ENCODE measurements at regions not wholly inside any gene's neighbourhood (a gene's known extent, or its start where the extent isn't known, plus 50 kb on each side); places are given as distances from the start of the nearest gene placed in this dataset.

DNA sequence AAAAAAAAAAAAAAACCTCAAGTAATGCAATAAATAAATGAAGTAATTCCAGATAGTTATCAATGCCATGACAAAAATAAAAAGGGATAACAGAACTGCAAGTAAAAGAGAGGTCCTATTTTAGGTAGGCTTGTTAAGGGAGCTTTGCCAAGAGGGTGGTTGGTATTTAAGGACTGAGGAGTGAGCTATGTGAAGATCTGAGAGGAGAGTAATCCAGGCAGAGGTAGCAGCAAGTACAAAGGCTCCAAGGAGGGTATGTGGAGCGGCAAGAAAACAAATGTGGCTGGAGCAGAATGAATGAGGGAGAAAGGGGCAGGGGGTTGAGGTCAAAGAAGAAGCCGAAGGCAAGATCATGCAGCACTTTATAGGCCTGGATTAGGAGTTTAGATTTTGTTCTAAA, 59.9 kb upstream of the CDC42BPA start:
- POLR2A ChIA-PET = no interaction called here
- dilution Hi-C loops (cut with MboI; ENCODE audit: extremely low pct_ligation_motif_present, low sequenced_read_pairs) = no loop called here

DNA sequence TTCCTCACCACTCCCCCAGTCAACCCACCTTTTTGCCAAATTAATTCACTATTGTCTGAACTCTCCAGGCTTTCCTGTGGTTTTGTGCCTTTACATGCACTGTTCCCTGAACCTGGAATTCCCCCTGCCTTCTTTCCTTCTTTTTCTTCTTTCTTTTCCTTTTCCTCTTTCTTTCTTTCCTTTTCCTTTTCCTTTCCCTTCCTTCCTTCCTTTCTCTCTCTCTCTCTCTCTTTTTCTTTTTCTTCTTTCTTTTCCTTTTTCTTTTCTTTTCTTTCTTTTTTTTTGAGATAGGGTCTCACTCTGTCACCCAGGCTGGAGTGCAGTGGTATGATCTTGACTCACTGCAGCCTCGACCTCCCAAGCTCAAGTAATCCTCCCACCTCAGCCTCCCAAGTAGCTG, 56.6 kb upstream of the CDC42BPA start:
- no peak overlapping the region for H3K4me2 ChIP-seq (ENCODE audit: insufficient read depth, low read length)
- no peaks in the 10 kb centered on the region for H3K27me3 ChIP-seq (ENCODE audit: control insufficient read depth in 2 of 2, insufficient read depth in 2 of 2, low read length in 2 of 2)
- no peak for DNase-seq (ENCODE audit: low read depth, low spot score)
- H3K4me1 ChIP-seq (ENCODE audit: control insufficient read depth, extremely low read depth, insufficient read depth, low read length) = peaks cover 22% of the 10 kb centered on the region
- CTCF ChIA-PET = interaction anchor here (1.9 kb wide), 1 partner anchor 11 kb away, joined by 5 read pairs; no protein-coding TSS in a partner anchor
- no peak overlapping the region for H3K27ac ChIP-seq (ENCODE audit: insufficient read depth, low read depth, low read length)
- no peak overlapping the region for H3K9ac ChIP-seq (replicated peaks; ENCODE audit: extremely low read depth, insufficient read depth, low read length)
- no peaks in the 10 kb centered on the region for H3K9me3 ChIP-seq (replicated peaks; ENCODE audit: control insufficient read depth, insufficient read depth, low read length)
- dilution Hi-C loops (cut with MboI; ENCODE audit: extremely low pct_ligation_motif_present, low sequenced_read_pairs) (no loop called here), intact Hi-C loops (cut with micrococcal nuclease) (no loop called here)
- no peaks in the 10 kb centered on the region for H3K36me3 ChIP-seq (ENCODE audit: control insufficient read depth in 2 of 2, extremely low read depth in 1 of 2, insufficient read depth in 2 of 2, low read length in 2 of 2)
- H3K79me2 ChIP-seq (ENCODE audit: control insufficient read depth, insufficient read depth, low read length) = no peaks in the 10 kb centered on the region
- H3K4me3 ChIP-seq (replicated peaks in 1 of 3; ENCODE audit: insufficient read depth in 1 of 3, low read depth in 1 of 3, low read length in 3 of 3) = no peak overlapping the region
- no TSS peak for BruUV-seq (replicated peaks)
- H2AFZ ChIP-seq (ENCODE audit: low read depth, low read length) = no peak overlapping the region
- POLR2A ChIA-PET = no interaction called here
- TF ChIP-seq MYC (IDR thresholded peaks at IDR 0.05; ENCODE audit: low read depth, low read length) (no peak), POLR2A (IDR thresholded peaks at IDR 0.05; ENCODE audit: low read depth, low read length) (no peak), POLR2AphosphoS5 (IDR thresholded peaks at IDR 0.05; ENCODE audit: insufficient read depth, low read depth, low read length) (no peak), EZH2 (IDR thresholded peaks at IDR 0.05; ENCODE audit: borderline replicate concordance, low read depth, low read length, severe bottlenecking) (no peak), GATA2 (IDR thresholded peaks at IDR 0.05; ENCODE audit: insufficient read depth, insufficient read length, low read depth, low read length) (no peak), FOS (IDR thresholded peaks at IDR 0.05; ENCODE audit: borderline replicate concordance, insufficient read depth, low read length) (no peak), JUN (IDR thresholded peaks at IDR 0.05; ENCODE audit: borderline replicate concordance, insufficient read depth, insufficient read length, low read depth) (no peak)
- TF ChIP-seq, protein P1, sequence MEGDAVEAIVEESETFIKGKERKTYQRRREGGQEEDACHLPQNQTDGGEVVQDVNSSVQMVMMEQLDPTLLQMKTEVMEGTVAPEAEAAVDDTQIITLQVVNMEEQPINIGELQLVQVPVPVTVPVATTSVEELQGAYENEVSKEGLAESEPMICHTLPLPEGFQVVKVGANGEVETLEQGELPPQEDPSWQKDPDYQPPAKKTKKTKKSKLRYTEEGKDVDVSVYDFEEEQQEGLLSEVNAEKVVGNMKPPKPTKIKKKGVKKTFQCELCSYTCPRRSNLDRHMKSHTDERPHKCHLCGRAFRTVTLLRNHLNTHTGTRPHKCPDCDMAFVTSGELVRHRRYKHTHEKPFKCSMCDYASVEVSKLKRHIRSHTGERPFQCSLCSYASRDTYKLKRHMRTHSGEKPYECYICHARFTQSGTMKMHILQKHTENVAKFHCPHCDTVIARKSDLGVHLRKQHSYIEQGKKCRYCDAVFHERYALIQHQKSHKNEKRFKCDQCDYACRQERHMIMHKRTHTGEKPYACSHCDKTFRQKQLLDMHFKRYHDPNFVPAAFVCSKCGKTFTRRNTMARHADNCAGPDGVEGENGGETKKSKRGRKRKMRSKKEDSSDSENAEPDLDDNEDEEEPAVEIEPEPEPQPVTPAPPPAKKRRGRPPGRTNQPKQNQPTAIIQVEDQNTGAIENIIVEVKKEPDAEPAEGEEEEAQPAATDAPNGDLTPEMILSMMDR (IDR thresholded peaks at IDR 0.05; ENCODE audit: extremely low read depth in 1 of 2, insufficient read depth in 1 of 2, low read depth in 1 of 2, low read length in 2 of 2) = no peak
- TF ChIP-seq, protein P2, sequence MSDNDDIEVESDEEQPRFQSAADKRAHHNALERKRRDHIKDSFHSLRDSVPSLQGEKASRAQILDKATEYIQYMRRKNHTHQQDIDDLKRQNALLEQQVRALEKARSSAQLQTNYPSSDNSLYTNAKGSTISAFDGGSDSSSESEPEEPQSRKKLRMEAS (IDR thresholded peaks at IDR 0.05; ENCODE audit: insufficient read depth, insufficient read length) = no peak
- H4K20me1 ChIP-seq (replicated peaks; ENCODE audit: control insufficient read depth, extremely low read depth, insufficient read depth, low read length) = no peaks in the 10 kb centered on the region
- no peaks in the 10 kb centered on the region for H3K9me1 ChIP-seq (replicated peaks; ENCODE audit: control insufficient read depth, extremely low read depth, insufficient read depth, low read length)
- FAIRE-seq = no peak

More for the DNA sequence above, 59.9 kb upstream of the CDC42BPA start:
- no peaks in the 10 kb centered on the region for H3K36me3 ChIP-seq (ENCODE audit: control insufficient read depth in 2 of 2, extremely low read depth in 1 of 2, insufficient read depth in 2 of 2, low read length in 2 of 2)
- no peaks in the 10 kb centered on the region for H3K4me1 ChIP-seq (ENCODE audit: control insufficient read depth, extremely low read depth, insufficient read depth, low read length)
- CTCF ChIA-PET = interaction anchor here (1.0 to 1.4 kb wide), 2 partner anchors 9 to 14 kb away, joined by 3 read pairs; no protein-coding TSS in a partner anchor
- H3K9ac ChIP-seq (replicated peaks; ENCODE audit: extremely low read depth, insufficient read depth, low read length) = no peak overlapping the region
- H3K9me1 ChIP-seq (replicated peaks; ENCODE audit: control insufficient read depth, extremely low read depth, insufficient read depth, low read length) = no peaks in the 10 kb centered on the region
- no peaks in the 10 kb centered on the region for H3K9me3 ChIP-seq (replicated peaks; ENCODE audit: control insufficient read depth, insufficient read depth, low read length)
- DNase-seq (ENCODE audit: low read depth, low spot score) (no peak), FAIRE-seq (no peak)
- intact Hi-C loops (cut with micrococcal nuclease) = no loop called here
- TF ChIP-seq EZH2 (IDR thresholded peaks at IDR 0.05; ENCODE audit: borderline replicate concordance, low read depth, low read length, severe bottlenecking) (no peak), JUN (IDR thresholded peaks at IDR 0.05; ENCODE audit: borderline replicate concordance, insufficient read depth, insufficient read length, low read depth) (no peak), GATA2 (IDR thresholded peaks at IDR 0.05; ENCODE audit: insufficient read depth, insufficient read length, low read depth, low read length) (no peak), FOS (IDR thresholded peaks at IDR 0.05; ENCODE audit: borderline replicate concordance, insufficient read depth, low read length) (no peak)
- TF ChIP-seq, protein P2 (IDR thresholded peaks at IDR 0.05; ENCODE audit: insufficient read depth, insufficient read length) = no peak
- TF ChIP-seq, protein P1 (IDR thresholded peaks at IDR 0.05; ENCODE audit: extremely low read depth in 1 of 2, insufficient read depth in 1 of 2, low read depth in 1 of 2, low read length in 2 of 2) = no peak
- no peaks in the 10 kb centered on the region for H3K27me3 ChIP-seq (ENCODE audit: control insufficient read depth in 2 of 2, insufficient read depth in 2 of 2, low read length in 2 of 2)
- H4K20me1 ChIP-seq (replicated peaks; ENCODE audit: control insufficient read depth, extremely low read depth, insufficient read depth, low read length) = no peaks in the 10 kb centered on the region
- no TSS peak for BruUV-seq (replicated peaks)
- H3K4me2 ChIP-seq (ENCODE audit: insufficient read depth, low read length) = no peak overlapping the region
- no peak overlapping the region for H2AFZ ChIP-seq (ENCODE audit: low read depth, low read length)
- H3K79me2 ChIP-seq (ENCODE audit: control insufficient read depth, insufficient read depth, low read length) = no peaks in the 10 kb centered on the region
- H3K27ac ChIP-seq (ENCODE audit: insufficient read depth, low read depth, low read length) = no peak overlapping the region
- H3K4me3 ChIP-seq (replicated peaks in 1 of 3; ENCODE audit: insufficient read depth in 1 of 3, low read depth in 1 of 3, low read length in 3 of 3) = no peak overlapping the region

Measured in endothelial cell of umbilical vein (primary cell).